HEK293 (cell line): ENCODE measurements at regions not wholly inside any gene's neighbourhood (a gene's known extent, or its start where the extent isn't known, plus 50 kb on each side); places are given as distances from the start of the nearest gene placed in this dataset.

Experiments
- CTCF ChIA-PET: fragments of 350-600 bp; formaldehyde crosslinking; extraction: SDS; loops from one replicate; lab custom pipeline; 2021; ENCODE audit warnings: antibody characterized with exemption; lab: Yijun Ruan, JAX
- POLR2A ChIA-PET: fragments of 300-600 bp; formaldehyde crosslinking; extraction: SDS; loops from one replicate; lab custom pipeline; 2020; ENCODE audit warnings: antibody characterized with exemption, inconsistent platforms; lab: Yijun Ruan, JAX
- H3K27ac ChIP-seq: fragments of 200-500 bp; sonication (Bioruptor generic); 2 replicates; pipeline ENCODE4 v1.5.1; 2014; ENCODE audit warnings: low read depth, low read length, control low read depth, inconsistent platforms; ENCODE audit errors: extremely low read depth
- H3K36me3 ChIP-seq, 2 experiments: fragments of 200-500 bp in 1 of 2; sonication (Bioruptor generic) in 1 of 2; 1 replicate in 1 of 2; 2 replicates in 1 of 2; pipeline ENCODE4 v1.5.1; 2014 to 2017; ENCODE audit warnings: inconsistent platforms in 2 of 2, low read length in 2 of 2; ENCODE audit not compliant: control insufficient read depth in 2 of 2, insufficient read depth in 1 of 2
- H3K4me1 ChIP-seq: fragments of 200-500 bp; sonication (Bioruptor generic); 2 replicates; pipeline ENCODE4 v1.5.1; 2014; ENCODE audit warnings: mild to moderate bottlenecking, low read length, inconsistent platforms; ENCODE audit not compliant: control insufficient read depth, insufficient read depth
- H3K4me3 ChIP-seq: 2 replicates; pipeline ENCODE4 v1.5.1; 2011; ENCODE audit warnings: low read depth, mild to moderate bottlenecking, control low read depth, low read length, moderate library complexity
- H3K9me3 ChIP-seq: fragments of 200-500 bp; sonication (Bioruptor generic); 2 replicates; pipeline ENCODE4 v1.5.1; 2014; ENCODE audit warnings: low read depth, low read length, inconsistent platforms; ENCODE audit not compliant: control insufficient read depth, insufficient read depth
- MEIS1 ChIP-seq: sonication (generic); formaldehyde crosslinking; IDR thresholded peaks from 2 replicates; pipeline ENCODE4 v1.8.1; 2022; ENCODE audit warnings: missing genetic modification reagents, mild to moderate bottlenecking, borderline replicate concordance
- SCRT2 ChIP-seq: fragments of 450-650 bp; formaldehyde crosslinking; IDR thresholded peaks from 2 replicates; pipeline ENCODE4 v1.5.1; 2016; ENCODE audit warnings: missing biosample characterization, missing genetic modification characterization
- WT1 ChIP-seq: fragments of 450-650 bp; formaldehyde crosslinking; IDR thresholded peaks from 2 replicates; pipeline ENCODE4 v1.5.1; 2016; ENCODE audit warnings: missing biosample characterization, missing genetic modification characterization
- ZFP69B ChIP-seq: fragments of 450-650 bp; formaldehyde crosslinking; IDR thresholded peaks from 2 replicates; pipeline ENCODE4 v1.5.1; 2016; ENCODE audit warnings: missing biosample characterization, missing genetic modification characterization
- ZNF133 ChIP-seq: fragments of 450-650 bp; formaldehyde crosslinking; IDR thresholded peaks from 2 replicates; pipeline ENCODE4 v1.5.1; 2016; ENCODE audit warnings: missing biosample characterization, missing genetic modification characterization
- ZNF311 ChIP-seq: fragments of 450-650 bp; formaldehyde crosslinking; IDR thresholded peaks from 2 replicates; pipeline ENCODE4 v1.5.1; 2017; ENCODE audit warnings: missing biosample characterization, missing genetic modification characterization, borderline replicate concordance
- ZNF37A ChIP-seq: fragments of 450-650 bp; IDR thresholded peaks from 2 replicates; pipeline ENCODE4 v1.5.1; 2018; ENCODE audit warnings: missing biosample characterization, missing genetic modification characterization
- ZNF394 ChIP-seq: fragments of 450-650 bp; formaldehyde crosslinking; IDR thresholded peaks from 2 replicates; pipeline ENCODE4 v1.5.1; 2016; ENCODE audit warnings: missing biosample characterization, missing genetic modification characterization, mild to moderate bottlenecking, moderate library complexity, borderline replicate concordance
- ZNF423 ChIP-seq: fragments of 450-650 bp; formaldehyde crosslinking; IDR thresholded peaks from 2 replicates; pipeline ENCODE4 v1.5.1; 2016; ENCODE audit warnings: missing biosample characterization, missing genetic modification characterization
- ZNF501 ChIP-seq: fragments of 450-650 bp; formaldehyde crosslinking; IDR thresholded peaks from 2 replicates; pipeline ENCODE4 v1.5.1; 2016; ENCODE audit warnings: missing biosample characterization, missing genetic modification characterization
- ZNF529 ChIP-seq: fragments of 450-650 bp; formaldehyde crosslinking; IDR thresholded peaks from 2 replicates; pipeline ENCODE4 v1.5.1; 2017; ENCODE audit warnings: missing genetic modification characterization, missing biosample characterization; ENCODE audit not compliant: insufficient replicate concordance
- ZNF558 ChIP-seq: fragments of 450-650 bp; formaldehyde crosslinking; IDR thresholded peaks from 2 replicates; pipeline ENCODE4 v1.5.1; 2016; ENCODE audit warnings: missing biosample characterization, missing genetic modification characterization
- ZNF560 ChIP-seq: fragments of 450-650 bp; formaldehyde crosslinking; IDR thresholded peaks from 2 replicates; pipeline ENCODE4 v1.5.1; 2017; ENCODE audit warnings: missing biosample characterization, missing genetic modification characterization, borderline replicate concordance
- ZNF571 ChIP-seq: fragments of 450-650 bp; formaldehyde crosslinking; IDR thresholded peaks from 2 replicates; pipeline ENCODE4 v1.5.0; 2017; ENCODE audit warnings: missing biosample characterization, missing genetic modification characterization
- ZNF610 ChIP-seq: fragments of 450-650 bp; formaldehyde crosslinking; IDR thresholded peaks from 2 replicates; pipeline ENCODE4 v1.5.1; 2016; ENCODE audit warnings: missing biosample characterization, missing genetic modification characterization, borderline replicate concordance
- ZNF660 ChIP-seq: fragments of 450-650 bp; IDR thresholded peaks from 2 replicates; pipeline ENCODE4 v1.5.1; 2018; ENCODE audit warnings: missing biosample characterization, mild to moderate bottlenecking, missing genetic modification characterization
- TF ChIP-seq, protein P1 (sequence below): fragments of 450-650 bp; formaldehyde crosslinking; conservative IDR thresholded peaks from 2 replicates; pipeline ENCODE4 v1.5.1; 2016; ENCODE audit warnings: low read depth, missing biosample characterization, missing genetic modification characterization
- TF ChIP-seq, protein P2 (sequence below): fragments of 450-650 bp; formaldehyde crosslinking; IDR thresholded peaks from 2 replicates; pipeline ENCODE4 v1.5.1; 2016; ENCODE audit warnings: missing biosample characterization, missing genetic modification characterization
- TF ChIP-seq, protein P3 (sequence below): fragments of 450-650 bp; formaldehyde crosslinking; IDR thresholded peaks from 2 replicates; pipeline ENCODE4 v1.5.1; 2016; ENCODE audit warnings: missing biosample characterization, missing genetic modification characterization

DNA sequence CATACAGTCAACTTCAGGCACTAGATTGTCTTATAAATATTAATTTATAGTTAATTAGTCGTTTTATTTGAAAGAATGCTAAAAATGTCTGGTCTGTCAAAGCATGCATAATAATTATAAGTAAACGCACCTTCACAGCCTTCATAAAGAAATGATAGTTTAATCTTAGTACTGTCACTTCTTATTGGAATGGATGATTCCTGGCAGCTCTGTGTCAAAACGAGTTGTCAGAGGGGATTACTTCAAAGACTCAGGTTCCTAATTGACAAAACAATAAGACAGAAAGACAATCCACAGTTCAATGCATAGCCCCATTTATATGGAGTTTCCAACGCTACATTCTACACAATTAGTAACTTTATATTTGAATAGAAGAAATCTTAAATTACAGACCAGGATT, 461.3 kb upstream of the TECRL start (continued):
- TF ChIP-seq ZNF501 (tag by site-specific recombination) (no peak), WT1 (tag by site-specific recombination) (no peak), ZNF394 (tag by site-specific recombination) (no peak), ZNF133 (no peak), SCRT2 (tag by site-specific recombination) (no peak), ZNF311 (tag by site-specific recombination) (no peak)
- TF ChIP-seq, protein P1, sequence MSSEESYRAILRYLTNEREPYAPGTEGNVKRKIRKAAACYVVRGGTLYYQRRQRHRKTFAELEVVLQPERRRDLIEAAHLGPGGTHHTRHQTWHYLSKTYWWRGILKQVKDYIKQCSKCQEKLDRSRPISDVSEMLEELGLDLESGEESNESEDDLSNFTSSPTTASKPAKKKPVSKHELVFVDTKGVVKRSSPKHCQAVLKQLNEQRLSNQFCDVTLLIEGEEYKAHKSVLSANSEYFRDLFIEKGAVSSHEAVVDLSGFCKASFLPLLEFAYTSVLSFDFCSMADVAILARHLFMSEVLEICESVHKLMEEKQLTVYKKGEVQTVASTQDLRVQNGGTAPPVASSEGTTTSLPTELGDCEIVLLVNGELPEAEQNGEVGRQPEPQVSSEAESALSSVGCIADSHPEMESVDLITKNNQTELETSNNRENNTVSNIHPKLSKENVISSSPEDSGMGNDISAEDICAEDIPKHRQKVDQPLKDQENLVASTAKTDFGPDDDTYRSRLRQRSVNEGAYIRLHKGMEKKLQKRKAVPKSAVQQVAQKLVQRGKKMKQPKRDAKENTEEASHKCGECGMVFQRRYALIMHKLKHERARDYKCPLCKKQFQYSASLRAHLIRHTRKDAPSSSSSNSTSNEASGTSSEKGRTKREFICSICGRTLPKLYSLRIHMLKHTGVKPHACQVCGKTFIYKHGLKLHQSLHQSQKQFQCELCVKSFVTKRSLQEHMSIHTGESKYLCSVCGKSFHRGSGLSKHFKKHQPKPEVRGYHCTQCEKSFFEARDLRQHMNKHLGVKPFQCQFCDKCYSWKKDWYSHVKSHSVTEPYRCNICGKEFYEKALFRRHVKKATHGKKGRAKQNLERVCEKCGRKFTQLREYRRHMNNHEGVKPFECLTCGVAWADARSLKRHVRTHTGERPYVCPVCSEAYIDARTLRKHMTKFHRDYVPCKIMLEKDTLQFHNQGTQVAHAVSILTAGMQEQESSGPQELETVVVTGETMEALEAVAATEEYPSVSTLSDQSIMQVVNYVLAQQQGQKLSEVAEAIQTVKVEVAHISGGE = no peak
- TF ChIP-seq, all 188 proteins: peak for 0

DNA sequence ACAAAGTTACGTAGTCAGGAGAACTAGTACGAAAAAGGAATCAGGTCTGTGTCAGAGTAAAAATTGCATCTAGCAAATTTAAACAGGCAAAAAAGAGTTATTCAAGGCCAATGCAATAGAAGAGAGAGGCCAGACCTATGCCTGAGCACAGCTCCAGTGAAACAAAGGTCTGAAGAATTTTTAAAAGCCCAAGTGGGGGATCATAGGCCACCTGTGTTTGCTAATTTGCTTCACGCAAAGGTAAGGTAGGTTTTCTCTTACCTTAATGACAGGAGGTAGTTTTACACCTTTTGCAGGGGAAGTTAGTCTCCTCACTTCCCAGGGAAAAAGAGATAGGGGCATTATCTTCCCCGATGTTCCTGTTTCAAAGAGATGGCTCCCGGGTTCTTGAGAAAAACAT, 448.6 kb upstream of the TECRL start:
- TF ChIP-seq ZNF660 (tag by site-specific recombination) = no peak
- no peak for TF ChIP-seq ZNF560 (tag by site-specific recombination)
- TF ChIP-seq ZNF558 (tag by site-specific recombination) = no peak
- TF ChIP-seq ZNF423 = no peak
- no peak for TF ChIP-seq ZNF37A (tag by site-specific recombination)
- TF ChIP-seq ZNF571 (tag by site-specific recombination) = no peak
- TF ChIP-seq, all 188 proteins: peak for 0
- ChIA-PET POLR2A (no interaction called here), CTCF (no interaction called here)
- Histone ChIP-seq H3K4me1 (no peaks in the 10 kb centered on the region), H3K36me3 (no peaks in the 10 kb centered on the region), H3K9me3 (no peaks in the 10 kb centered on the region), H3K4me3 (no peak overlapping the region), H3K27ac (no peak overlapping the region)

DNA sequence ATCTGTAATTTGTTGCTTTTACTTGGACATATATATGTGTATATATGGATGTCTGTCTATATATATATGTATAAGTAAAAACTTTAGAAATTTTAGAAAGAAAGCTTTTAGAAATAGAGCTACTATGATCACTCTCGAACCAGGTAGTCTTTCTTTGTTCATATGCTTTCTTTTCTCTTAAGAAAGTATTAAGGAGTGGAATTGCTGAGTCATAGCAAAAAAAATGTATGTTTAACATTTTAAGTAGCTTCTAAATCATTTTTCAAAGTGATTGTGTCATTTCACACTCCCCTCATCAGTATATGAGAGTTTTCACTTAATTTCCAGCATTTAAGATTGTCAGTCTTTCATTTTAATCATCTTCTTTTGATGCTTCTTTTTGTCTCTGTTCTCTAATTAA, 447.9 kb upstream of the TECRL start:
- no peaks in the 10 kb centered on the region for H3K9me3 ChIP-seq
- H3K4me3 ChIP-seq = no peak overlapping the region
- no peak overlapping the region for H3K27ac ChIP-seq
- no peak for TF ChIP-seq ZFP69B
- TF ChIP-seq, protein P2, sequence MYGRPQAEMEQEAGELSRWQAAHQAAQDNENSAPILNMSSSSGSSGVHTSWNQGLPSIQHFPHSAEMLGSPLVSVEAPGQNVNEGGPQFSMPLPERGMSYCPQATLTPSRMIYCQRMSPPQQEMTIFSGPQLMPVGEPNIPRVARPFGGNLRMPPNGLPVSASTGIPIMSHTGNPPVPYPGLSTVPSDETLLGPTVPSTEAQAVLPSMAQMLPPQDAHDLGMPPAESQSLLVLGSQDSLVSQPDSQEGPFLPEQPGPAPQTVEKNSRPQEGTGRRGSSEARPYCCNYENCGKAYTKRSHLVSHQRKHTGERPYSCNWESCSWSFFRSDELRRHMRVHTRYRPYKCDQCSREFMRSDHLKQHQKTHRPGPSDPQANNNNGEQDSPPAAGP (tag by site-specific recombination) = no peak
- no peak for TF ChIP-seq ZNF660 (tag by site-specific recombination)
- TF ChIP-seq ZNF610 (tag by site-specific recombination) = no peak
- no peak for TF ChIP-seq MEIS1
- TF ChIP-seq ZNF529 (tag by site-specific recombination) = no peak
- TF ChIP-seq, protein P3, sequence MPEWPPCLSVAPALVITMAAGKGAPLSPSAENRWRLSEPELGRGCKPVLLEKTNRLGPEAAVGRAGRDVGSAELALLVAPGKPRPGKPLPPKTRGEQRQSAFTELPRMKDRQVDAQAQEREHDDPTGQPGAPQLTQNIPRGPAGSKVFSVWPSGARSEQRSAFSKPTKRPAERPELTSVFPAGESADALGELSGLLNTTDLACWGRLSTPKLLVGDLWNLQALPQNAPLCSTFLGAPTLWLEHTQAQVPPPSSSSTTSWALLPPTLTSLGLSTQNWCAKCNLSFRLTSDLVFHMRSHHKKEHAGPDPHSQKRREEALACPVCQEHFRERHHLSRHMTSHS (tag by site-specific recombination) = no peak
- TF ChIP-seq SCRT2 (tag by site-specific recombination) = no peak
- TF ChIP-seq, all 188 proteins: peak for 0
- H3K4me1 ChIP-seq = no peaks in the 10 kb centered on the region
- H3K36me3 ChIP-seq = no peaks in the 10 kb centered on the region
- CTCF ChIA-PET = no interaction called here
- POLR2A ChIA-PET = no interaction called here
